OCI-LY7 (cell line): ENCODE measurements at regions not wholly inside any gene's neighbourhood (a gene's known extent, or its start where the extent isn't known, plus 50 kb on each side); places are given as distances from the start of the nearest gene placed in this dataset.

Experiments
- BruUV-seq: library from RNA; stranded (reverse); fragments of 400-500 nt; replicated peaks from 2 replicates; lab custom pipeline; 2021; lab: Mats Ljungman, UMichigan
- CTCF ChIA-PET: fragments of 300-600 bp; sonication (Branson Sonifier 250); formaldehyde crosslinking; loops from one replicate; lab custom pipeline; 2022; ENCODE audit warnings: antibody characterized with exemption; ENCODE audit not compliant: unreplicated experiment; lab: Charles Lee
- POLR2A ChIA-PET: fragments of 300-600 bp; sonication (Branson Sonifier 250); formaldehyde crosslinking; loops from one replicate; lab custom pipeline; 2022; ENCODE audit warnings: antibody characterized with exemption; lab: Charles Lee
- DNase-seq: peaks from one replicate; pipeline ENCODE4 v3.0.0-alpha.2; 2015; ENCODE audit warnings: low spot score
- H2AFZ ChIP-seq: fragments of 200-600 bp; sonication (generic), shearing (Covaris generic); 2 replicates; pipeline ENCODE4 v1.6.1; 2014; ENCODE audit warnings: mild to moderate bottlenecking, antibody characterized with exemption, low read length, moderate library complexity
- H3K27ac ChIP-seq: fragments of 200-600 bp; sonication (generic); 2 replicates; pipeline ENCODE4 v1.5.1; 2014; ENCODE audit warnings: mixed run types, low read depth, mild to moderate bottlenecking, moderate library complexity, low read length, inconsistent platforms; ENCODE audit not compliant: poor library complexity, severe bottlenecking
- H3K36me3 ChIP-seq: fragments of 200-600 bp; sonication (generic); 2 replicates; pipeline ENCODE4 v1.6.1; 2014; ENCODE audit warnings: mild to moderate bottlenecking, antibody characterized with exemption, low read length, moderate library complexity, mixed read lengths; ENCODE audit not compliant: insufficient read depth
- H3K4me1 ChIP-seq: fragments of 200-600 bp; sonication (generic); 2 replicates; pipeline ENCODE4 v1.5.1; 2014; ENCODE audit warnings: mild to moderate bottlenecking, low read length; ENCODE audit not compliant: insufficient read depth, poor library complexity, severe bottlenecking
- H3K4me2 ChIP-seq: fragments of 200-600 bp; sonication (generic); 2 replicates; pipeline ENCODE4 v1.6.1; 2014; ENCODE audit warnings: mild to moderate bottlenecking, low read length
- H3K4me3 ChIP-seq: fragments of 200-600 bp; sonication (generic); 2 replicates; pipeline ENCODE4 v1.5.1; 2014; ENCODE audit warnings: mild to moderate bottlenecking, low read depth, low read length; ENCODE audit not compliant: poor library complexity, severe bottlenecking
- H3K79me2 ChIP-seq: fragments of 200-600 bp; sonication (generic); 2 replicates; pipeline ENCODE4 v1.6.1; 2016; ENCODE audit warnings: low read depth, mild to moderate bottlenecking, low read length, moderate library complexity, mixed read lengths; ENCODE audit not compliant: insufficient read depth
- H3K9me2 ChIP-seq: fragments of 200-600 bp; sonication (generic); 2 replicates; pipeline ENCODE4 v1.6.1; 2016; ENCODE audit warnings: mild to moderate bottlenecking, low read length, mixed read lengths; ENCODE audit not compliant: insufficient read depth
- H3K9me3 ChIP-seq: fragments of 200-600 bp; sonication (generic); 2 replicates; pipeline ENCODE4 v1.6.1; 2014; ENCODE audit warnings: mild to moderate bottlenecking, mixed run types, low read length, mixed read lengths
- H4K20me1 ChIP-seq: fragments of 200-600 bp; sonication (generic); 2 replicates; pipeline ENCODE4 v1.6.1; 2014; ENCODE audit warnings: mild to moderate bottlenecking, antibody characterized with exemption, low read length, moderate library complexity, mixed read lengths; ENCODE audit not compliant: insufficient read depth
- CTCF ChIP-seq: fragments of 200-600 bp; sonication (generic); conservative IDR thresholded peaks from 2 replicates; pipeline ENCODE4 v1.5.1; 2014; ENCODE audit warnings: mild to moderate bottlenecking, antibody characterized with exemption, low read length, moderate library complexity, mixed read lengths
- EZH2phosphoT487 ChIP-seq: fragments of 200-600 bp; sonication (generic); IDR thresholded peaks from 2 replicates; pipeline ENCODE4 v1.6.1; 2018; ENCODE audit warnings: low read depth, borderline replicate concordance, mild to moderate bottlenecking, mixed run types, antibody characterized with exemption, low read length, moderate library complexity, mixed read lengths
- intact Hi-C: fragments of 100-400 bp; cut with micrococcal nuclease; formaldehyde crosslinking; loops from one replicate; pipeline ENCODE4 v1.10.0; 2022; ENCODE audit not compliant: unreplicated experiment

- Histone ChIP-seq H3K27ac (no peak overlapping the region), H3K79me2 (no peaks in the 10 kb centered on the region), H3K9me2 (no peaks in the 10 kb centered on the region), H3K4me1 (no peaks in the 10 kb centered on the region), H3K36me3 (no peaks in the 10 kb centered on the region), H3K4me3 (no peak overlapping the region), H3K4me2 (no peak overlapping the region), H3K9me3 (no peaks in the 10 kb centered on the region), H2AFZ (no peak overlapping the region), H4K20me1 (no peaks in the 10 kb centered on the region)
- CTCF ChIA-PET = no interaction called here
- intact Hi-C loops = no loop called here
- POLR2A ChIA-PET = no interaction called here
- TF ChIP-seq CTCF (no peak), EZH2phosphoT487 (no peak)
- no peak for DNase-seq
- no TSS peak for BruUV-seq
These were observed 168.1 kb upstream of the FGGY start for GRCh38 chr1:59128784-59129227.

GRCh38 chr1:59132295-59132694 is 164.6 kb upstream of the FGGY start:
- no peaks in the 10 kb centered on the region for H3K4me1 ChIP-seq
- no peaks in the 10 kb centered on the region for H4K20me1 ChIP-seq
- ChIA-PET POLR2A (no interaction called here), CTCF (no interaction called here)
- H3K36me3 ChIP-seq = no peaks in the 10 kb centered on the region
- H3K27ac ChIP-seq = no peak overlapping the region
- intact Hi-C loops = no loop called here
- no peak overlapping the region for H2AFZ ChIP-seq
- H3K79me2 ChIP-seq = no peaks in the 10 kb centered on the region
- H3K9me2 ChIP-seq = no peaks in the 10 kb centered on the region
- no peak for DNase-seq
- no peaks in the 10 kb centered on the region for H3K9me3 ChIP-seq
- H3K4me3 ChIP-seq = no peak overlapping the region
- BruUV-seq = no TSS peak
- TF ChIP-seq CTCF = no peak
- no peak for TF ChIP-seq EZH2phosphoT487
- H3K4me2 ChIP-seq = no peak overlapping the region

GRCh38 chr1:59133997-59134396 is 162.9 kb upstream of the FGGY start:
- CTCF ChIA-PET = no interaction called here
- TF ChIP-seq EZH2phosphoT487 = no peak
- no peak for TF ChIP-seq CTCF
- Histone ChIP-seq H3K36me3 (no peaks in the 10 kb centered on the region), H3K9me3 (no peaks in the 10 kb centered on the region), H3K9me2 (no peaks in the 10 kb centered on the region), H3K4me3 (no peak overlapping the region), H2AFZ (no peak overlapping the region), H3K4me1 (no peaks in the 10 kb centered on the region), H3K4me2 (no peak overlapping the region), H3K27ac (no peak overlapping the region), H4K20me1 (no peaks in the 10 kb centered on the region), H3K79me2 (no peaks in the 10 kb centered on the region)
- DNase-seq = no peak
- intact Hi-C loops = no loop called here
- no TSS peak for BruUV-seq
- POLR2A ChIA-PET = no interaction called here
